SK-N-SH (cell line): ENCODE measurements at regions not wholly inside any gene's neighbourhood (a gene's known extent, or its start where the extent isn't known, plus 50 kb on each side); places are given as distances from the start of the nearest gene placed in this dataset.
A peak's percentile ranks its signal among the peaks of the same experiment; 100 is the strongest.

Experiments
- CTCF ChIA-PET: fragments of 300-600, 350-600 bp; formaldehyde crosslinking; extraction: SDS; loops from one replicate; lab custom pipeline; 2021; lab: Yijun Ruan, JAX
- POLR2A ChIA-PET: fragments of 350-600 bp; sonication (Branson Sonifier 250); formaldehyde crosslinking; extraction: SDS; loops from one replicate; lab custom pipeline; 2020; ENCODE audit warnings: antibody characterized with exemption, inconsistent platforms; lab: Yijun Ruan, JAX
- DNase-seq: peaks from one replicate; pipeline ENCODE4 v3.0.0; 2012
- H2AFZ ChIP-seq: fragments of 200-600 bp; sonication (generic); 2 replicates; pipeline ENCODE4 v1.8.1; 2016; ENCODE audit warnings: antibody characterized with exemption, mild to moderate bottlenecking, low read depth
- H3F3A ChIP-seq: fragments of 200-600 bp; sonication (generic); replicated peaks from 2 replicates; pipeline ENCODE3; 2016; ENCODE audit warnings: antibody characterized with exemption, mild to moderate bottlenecking; ENCODE audit not compliant: insufficient read depth
- H3K27ac ChIP-seq, 2 experiments: fragments of 200-500 bp in 1 of 2; fragments of 200-600 bp in 1 of 2; sonication (Bioruptor generic) in 1 of 2; sonication (generic), shearing (Covaris generic) in 1 of 2; 2 replicates each; pipeline versions ENCODE4 v1.5.1 to v1.6.1; 2014 to 2016; ENCODE audit warnings: low read depth in 2 of 2, inconsistent platforms in 1 of 2, low read length in 1 of 2, mild to moderate bottlenecking in 1 of 2, mixed read lengths in 1 of 2
- H3K27me3 ChIP-seq: fragments of 200-600 bp; sonication (generic), shearing (Covaris generic); 2 replicates; pipeline ENCODE4 v1.6.1; 2016; ENCODE audit warnings: mixed run types; ENCODE audit not compliant: insufficient read depth
- H3K36me3 ChIP-seq, 2 experiments: fragments of 200-500 bp in 1 of 2; fragments of 200-600 bp in 1 of 2; sonication (Bioruptor generic) in 1 of 2; sonication (generic) in 1 of 2; replicated peaks in 1 of 2; 2 replicates each; pipeline versions ENCODE3 to v1.5.1; 2014 to 2016; ENCODE audit warnings: low read length in 1 of 2, mild to moderate bottlenecking in 1 of 2; ENCODE audit not compliant: insufficient read depth in 2 of 2, control insufficient read depth in 1 of 2
- H3K4me1 ChIP-seq, 2 experiments: fragments of 200-500 bp in 1 of 2; fragments of 200-600 bp in 1 of 2; sonication (Bioruptor generic) in 1 of 2; sonication (generic), shearing (Covaris generic) in 1 of 2; 2 replicates each; pipeline versions ENCODE4 v1.5.1 to v1.6.1; 2014 to 2016; ENCODE audit warnings: low read depth in 1 of 2, low read length in 1 of 2, mixed run types in 1 of 2; ENCODE audit not compliant: insufficient read depth in 2 of 2, control insufficient read depth in 1 of 2
- H3K4me2 ChIP-seq: fragments of 200-600 bp; sonication (generic), shearing (Covaris generic); 2 replicates; pipeline ENCODE4 v1.6.1; 2017; ENCODE audit warnings: mixed run types
- H3K4me3 ChIP-seq, 2 experiments: fragments of 200-500 bp in 1 of 2; fragments of 200-600 bp in 1 of 2; sonication (Bioruptor generic) in 1 of 2; sonication (generic), shearing (Covaris generic) in 1 of 2; 2 replicates each; pipeline versions ENCODE4 v1.5.1 to v1.8.1; 2014 to 2016; ENCODE audit warnings: low read depth in 2 of 2, inconsistent platforms in 1 of 2, low read length in 1 of 2, mild to moderate bottlenecking in 1 of 2, mixed read lengths in 1 of 2, moderate library complexity in 1 of 2
- H3K79me2 ChIP-seq: fragments of 200-600 bp; sonication (generic); 2 replicates; pipeline ENCODE4 v1.8.1; 2017; ENCODE audit warnings: mild to moderate bottlenecking; ENCODE audit not compliant: insufficient read depth
- H3K9ac ChIP-seq: fragments of 200-600 bp; sonication (generic); 2 replicates; pipeline ENCODE4 v1.6.1; 2017; ENCODE audit warnings: mixed run types
- H3K9me2 ChIP-seq: fragments of 200-600 bp; sonication (generic); 2 replicates; pipeline ENCODE4 v1.6.1; 2017; ENCODE audit warnings: mixed run types
- H3K9me3 ChIP-seq: fragments of 200-600 bp; sonication (generic); 2 replicates; pipeline ENCODE4 v1.6.1; 2017; ENCODE audit warnings: mixed run types, mild to moderate bottlenecking, moderate library complexity
- H4K20me1 ChIP-seq: fragments of 200-600 bp; sonication (generic); 2 replicates; pipeline ENCODE4 v1.6.1; 2017; ENCODE audit warnings: mild to moderate bottlenecking, mixed run types; ENCODE audit not compliant: insufficient read depth
- CHD2 ChIP-seq: fragments of 150-350 bp; IDR thresholded peaks from 2 replicates; pipeline ENCODE4 v1.6.1; 2018; ENCODE audit warnings: low read length; ENCODE audit not compliant: partially characterized antibody
- CTCF ChIP-seq: fragments of 200-600 bp; sonication (generic); IDR thresholded peaks from 2 replicates; pipeline ENCODE4 v1.6.1; 2017; ENCODE audit warnings: antibody characterized with exemption, mild to moderate bottlenecking, moderate library complexity
- ELF1 ChIP-seq: IDR thresholded peaks from 2 replicates; pipeline ENCODE4 v1.4.0; 2012
- EP300 ChIP-seq, 2 experiments: IDR thresholded peaks; 2 replicates each; pipeline versions ENCODE4 v1.4.0 to v1.6.1; 2012; ENCODE audit warnings: borderline replicate concordance in 1 of 2, low read depth in 1 of 2, low read length in 1 of 2
- FOSL2 ChIP-seq: IDR thresholded peaks from 2 replicates; pipeline ENCODE4 v1.4.0; 2012; ENCODE audit warnings: low read depth, mild to moderate bottlenecking, moderate library complexity, borderline replicate concordance
- IRF3 ChIP-seq: fragments of 150-350 bp; IDR thresholded peaks from 2 replicates; pipeline ENCODE4 v1.6.1; 2016; ENCODE audit warnings: mild to moderate bottlenecking, low read depth, low read length
- MAX ChIP-seq: IDR thresholded peaks from 2 replicates; pipeline ENCODE4 v1.4.0; 2012; ENCODE audit warnings: low read depth
- PBX3 ChIP-seq: IDR thresholded peaks from 2 replicates; pipeline ENCODE4; 2012
- POLR2AphosphoS5 ChIP-seq: IDR thresholded peaks from 2 replicates; pipeline ENCODE4 v1.6.1; 2012; ENCODE audit warnings: low read depth, low read length
- RAD21 ChIP-seq: IDR thresholded peaks from 2 replicates; pipeline ENCODE4 v1.6.1; 2012; ENCODE audit warnings: mild to moderate bottlenecking, low read length
- RCOR1 ChIP-seq: fragments of 150-350 bp; IDR thresholded peaks from 2 replicates; pipeline ENCODE4 v1.6.1; 2017; ENCODE audit warnings: antibody characterized with exemption, low read length
- RFX5 ChIP-seq: IDR thresholded peaks from 2 replicates; pipeline ENCODE4 v1.6.1; 2012; ENCODE audit warnings: mild to moderate bottlenecking, improper control_type of control experiment, low read length
- SMC3 ChIP-seq: IDR thresholded peaks from 2 replicates; pipeline ENCODE4 v1.6.1; 2012; ENCODE audit warnings: low read depth, low read length, improper control_type of control experiment
- TAF1 ChIP-seq: IDR thresholded peaks from 2 replicates; pipeline ENCODE4 v1.6.1; 2012; ENCODE audit warnings: low read depth, mild to moderate bottlenecking, low read length, moderate library complexity, borderline replicate concordance
- TCF12 ChIP-seq: IDR thresholded peaks from 2 replicates; pipeline ENCODE4 v1.4.0; 2012
- USF1 ChIP-seq: IDR thresholded peaks from 2 replicates; pipeline ENCODE4 v1.4.0; 2012; ENCODE audit warnings: low read depth, borderline replicate concordance
- YY1 ChIP-seq: IDR thresholded peaks from 2 replicates; pipeline ENCODE4 v1.4.0; 2012; ENCODE audit warnings: low read depth, mild to moderate bottlenecking

- TF ChIP-seq EP300 (IDR thresholded peaks at IDR 0.05; ENCODE audit: borderline replicate concordance in 1 of 2, low read depth in 1 of 2, low read length in 1 of 2), result peak in 1 of 2 experiments; percentile 69; a peak in 1 of 4 replicates
- no peak for TF ChIP-seq PBX3
- no peak; the same call in 1 of the 2 replicates for TF ChIP-seq RAD21
- no peak for TF ChIP-seq RFX5
- no peak for TF ChIP-seq POLR2AphosphoS5
- no peak for TF ChIP-seq CHD2
- no peak for TF ChIP-seq MAX
- no peak for TF ChIP-seq SMC3
- no peak for TF ChIP-seq TAF1
- TF ChIP-seq, all 33 proteins: peak for 4
These were observed 82.8 kb downstream of the BTG1 start (continued) for GRCh38 chr12:92062539-92063493.

GRCh38 chr12:92061061-92061460, 84.6 kb downstream of the BTG1 start:
- TF ChIP-seq IRF3, result no peak
- no peak for TF ChIP-seq YY1
- TF ChIP-seq FOSL2, result no peak
- TF ChIP-seq CHD2, result no peak
- no peak for TF ChIP-seq RCOR1
- no peak for TF ChIP-seq ELF1
- no peak for TF ChIP-seq SMC3
- TF ChIP-seq POLR2AphosphoS5, result no peak
- no peak for TF ChIP-seq EP300 (IDR thresholded peaks at IDR 0.05; ENCODE audit: borderline replicate concordance in 1 of 2, low read depth in 1 of 2, low read length in 1 of 2)
- no peak for TF ChIP-seq USF1
- TF ChIP-seq CTCF, result no peak
- TF ChIP-seq TCF12, result no peak
- Histone ChIP-seq H2AFZ (no peak overlapping the region), H3F3A (peaks cover 5% of the 10 kb centered on the region), H4K20me1 (no peaks in the 10 kb centered on the region), H3K36me3 (no peaks in the 10 kb centered on the region), H3K9me2 (no peaks in the 10 kb centered on the region), H3K27ac (peak overlapping the region; percentile 20 to 80; a peak in 3 of 4 replicates), H3K9ac (no peak overlapping the region), H3K79me2 (no peaks in the 10 kb centered on the region), H3K4me1 (peaks cover 10 to 18% of the 10 kb centered on the region in 2 experiments; a peak in 3 of 4 replicates), H3K9me3 (no peaks in the 10 kb centered on the region), H3K27me3 (no peaks in the 10 kb centered on the region), H3K4me2 (no peak overlapping the region), H3K4me3 (no peak overlapping the region)
- CTCF ChIA-PET, result interaction anchor here (0.9 kb wide), 1 partner anchor 11 kb away, joined by 4 read pairs; no protein-coding TSS in a partner anchor
- no peak for DNase-seq
- POLR2A ChIA-PET, result no interaction called here
